ENCODE measurements at regions not wholly inside any gene's neighbourhood (a gene's known extent, or its start where the extent isn't known, plus 50 kb on each side); places are given as distances from the start of the nearest gene placed in this dataset.
"Not testable (repeated sequence)": the region's sequence is repeated elsewhere in the genome, so short reads cannot be mapped to it uniquely, and the experiment has no call there.

DNA sequence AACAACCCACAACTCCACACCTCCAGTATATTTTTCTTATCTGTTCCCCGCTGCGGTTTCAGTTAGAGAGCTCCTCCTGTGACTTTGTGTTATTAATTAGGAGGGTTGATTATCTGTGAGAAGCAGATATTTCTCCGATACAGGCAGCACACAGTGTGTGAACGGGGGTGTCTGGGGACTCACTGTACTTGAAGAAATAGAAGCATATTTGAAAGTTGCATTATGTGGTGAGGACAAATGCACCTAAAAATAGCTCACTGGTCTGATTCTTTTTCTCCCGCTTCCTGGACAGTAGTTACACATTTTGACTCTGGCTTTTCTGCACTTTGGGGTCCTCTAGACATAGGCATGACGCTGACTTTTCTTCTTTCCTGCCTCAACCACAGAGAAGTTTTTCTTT, 277.7 kb downstream of the VRK1 start:
- DNase-seq (ENCODE audit: low spot score), result no peak

- DNase-seq (ENCODE audit: low spot score), result no peak
Measured at GRCh38 chr14:97077253-97077653, 280.1 kb downstream of the VRK1 start.

GRCh38 chr14:97077687-97078086, 280.5 kb downstream of the VRK1 start:
- no peak for DNase-seq (ENCODE audit: low spot score)

DNA sequence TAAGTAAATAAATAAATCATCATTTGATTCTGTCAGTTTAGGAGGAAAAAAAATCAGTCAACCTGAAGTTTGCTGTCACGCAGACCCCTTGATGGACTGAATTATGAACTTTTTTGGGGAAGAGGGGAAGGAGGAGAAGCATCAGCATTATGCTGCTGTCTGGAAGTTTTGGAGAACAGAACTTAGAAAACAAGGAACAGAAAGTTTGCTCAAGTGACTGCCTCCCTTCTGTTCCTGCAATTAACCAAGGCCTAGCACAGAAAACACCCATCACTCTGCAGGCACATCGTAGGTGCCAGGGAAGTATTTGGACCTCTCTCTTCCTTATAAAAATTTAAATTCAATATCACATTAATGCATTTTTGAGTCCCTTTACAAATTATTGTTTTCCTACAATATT, 283.8 kb downstream of the VRK1 start:
- no peak for DNase-seq (ENCODE audit: low spot score)

- DNase-seq (ENCODE audit: low spot score), result no peak
Measured at GRCh38 chr14:97095269-97095668, 298.1 kb downstream of the VRK1 start.

GRCh38 chr14:97097296-97097695, 300.1 kb downstream of the VRK1 start:
- no peak for DNase-seq (ENCODE audit: low spot score)

GRCh38 chr14:97100306-97100705, 303.1 kb downstream of the VRK1 start:
- DNase-seq (ENCODE audit: low spot score), result no peak

GRCh38 chr14:97101561-97101960, 304.4 kb downstream of the VRK1 start:
- no peak for DNase-seq (ENCODE audit: low spot score)

DNA sequence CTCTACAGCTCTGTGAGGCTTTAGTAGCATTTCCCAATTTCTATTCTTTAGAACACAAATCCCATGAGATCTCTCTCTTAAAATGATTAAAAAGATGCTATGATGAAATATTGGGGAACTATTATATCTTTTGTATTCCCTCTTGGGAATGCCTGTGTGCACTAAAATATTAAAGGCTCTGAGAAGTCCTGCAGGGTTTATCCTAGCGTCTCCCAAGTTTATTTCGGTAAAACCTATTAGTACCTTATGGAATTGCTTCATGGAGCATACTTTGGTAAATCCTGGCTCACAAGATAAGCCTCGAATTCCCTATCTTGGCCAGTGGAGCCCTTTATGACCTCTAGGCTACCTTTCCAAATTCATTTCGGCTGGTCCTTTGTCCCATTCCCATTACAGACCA, 306.8 kb downstream of the VRK1 start:
- no peak for DNase-seq (ENCODE audit: low spot score)

DNA sequence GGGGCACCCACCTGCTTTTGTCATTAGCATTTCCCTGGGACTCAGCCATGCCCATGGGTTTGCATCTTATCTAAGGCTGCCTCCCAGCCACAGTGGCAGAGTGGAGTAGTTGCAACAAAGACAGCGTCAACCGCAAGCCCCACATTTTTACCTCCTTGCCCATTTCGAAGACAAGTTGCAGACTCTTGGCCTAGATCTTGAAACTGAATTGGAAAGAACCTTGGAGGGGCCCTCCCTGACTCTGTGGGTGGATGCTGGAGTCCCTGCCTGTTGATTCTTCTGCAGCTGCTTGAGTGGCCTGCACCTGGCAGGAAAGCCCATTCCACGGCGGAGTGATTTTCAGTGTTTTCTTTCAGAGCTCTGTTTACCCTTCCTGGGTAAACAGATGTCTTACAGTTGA, 309.0 kb downstream of the VRK1 start:
- DNase-seq (ENCODE audit: low spot score), result no peak

DNA sequence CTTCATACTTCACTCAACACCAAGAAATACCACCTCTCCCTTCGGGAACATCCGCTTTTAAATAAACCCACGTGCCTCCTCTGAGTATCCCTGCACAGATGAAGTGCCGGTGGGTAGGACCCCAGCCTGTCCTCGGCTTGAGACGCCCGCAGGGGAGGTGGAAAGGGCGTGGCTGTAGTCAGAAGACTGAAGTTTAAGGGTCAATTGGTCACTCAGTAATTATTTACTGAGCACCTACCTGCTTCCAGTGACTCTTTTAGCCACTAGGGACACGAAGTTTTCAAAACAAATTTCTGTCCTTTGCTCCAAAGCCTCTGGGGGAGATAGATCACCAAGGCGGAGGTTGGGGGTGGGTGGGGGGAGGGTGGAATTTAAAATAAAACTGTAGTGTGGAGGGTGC, 309.4 kb downstream of the VRK1 start:
- DNase-seq (ENCODE audit: low spot score), result no peak

GRCh38 chr14:97107080-97107479, 309.9 kb downstream of the VRK1 start:
- DNase-seq (ENCODE audit: low spot score), result no peak

GRCh38 chr14:97107760-97108159, 310.6 kb downstream of the VRK1 start:
- no peak for DNase-seq (ENCODE audit: low spot score)

- DNase-seq (ENCODE audit: low spot score), result no peak
Measured at GRCh38 chr14:97109234-97109633, 312.1 kb downstream of the VRK1 start.

- no peak for DNase-seq (ENCODE audit: low spot score)
Measured at GRCh38 chr14:97113339-97113738, 316.2 kb downstream of the VRK1 start.

DNA sequence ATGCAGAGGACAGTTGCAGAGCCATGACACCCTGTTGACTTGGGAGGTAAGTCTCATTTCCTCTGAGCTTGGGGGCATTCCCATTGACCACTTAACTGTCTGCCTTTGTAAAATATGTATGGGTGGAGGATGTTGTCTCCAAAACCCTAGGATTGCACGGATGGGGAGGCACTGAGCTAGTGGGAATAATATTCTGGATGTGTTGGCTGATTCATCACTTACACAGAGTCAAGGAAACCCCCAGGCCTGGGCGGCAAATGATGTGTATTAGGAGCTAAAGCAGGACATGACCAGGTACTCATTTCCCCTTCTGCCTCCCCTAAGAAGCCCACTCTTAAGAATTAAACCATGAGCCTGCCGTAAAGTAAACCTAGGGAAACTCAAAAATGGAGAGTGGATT, 319.4 kb downstream of the VRK1 start:
- DNase-seq (ENCODE audit: low spot score), result no peak

DNA sequence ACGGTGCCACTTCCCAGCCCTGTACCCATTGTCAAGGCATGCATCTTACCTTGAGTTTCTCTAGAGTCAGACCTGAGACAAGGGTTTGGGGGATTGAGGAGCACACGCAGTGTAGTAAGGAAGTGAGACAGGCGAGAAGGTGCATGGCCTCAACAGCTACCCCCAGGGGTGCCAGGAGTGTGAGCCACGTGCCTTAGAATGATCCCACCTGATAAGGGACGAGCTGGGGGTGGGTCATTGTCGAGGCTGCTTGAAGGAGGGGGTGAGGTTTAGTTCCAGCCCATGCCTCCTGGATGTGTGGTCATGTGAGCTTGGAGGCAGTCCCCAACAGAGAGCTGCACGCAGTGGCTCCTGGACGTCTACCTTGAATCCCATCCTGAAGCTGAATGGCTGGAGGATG, 320.5 kb downstream of the VRK1 start:
- DNase-seq (ENCODE audit: low spot score), result no peak

DNA sequence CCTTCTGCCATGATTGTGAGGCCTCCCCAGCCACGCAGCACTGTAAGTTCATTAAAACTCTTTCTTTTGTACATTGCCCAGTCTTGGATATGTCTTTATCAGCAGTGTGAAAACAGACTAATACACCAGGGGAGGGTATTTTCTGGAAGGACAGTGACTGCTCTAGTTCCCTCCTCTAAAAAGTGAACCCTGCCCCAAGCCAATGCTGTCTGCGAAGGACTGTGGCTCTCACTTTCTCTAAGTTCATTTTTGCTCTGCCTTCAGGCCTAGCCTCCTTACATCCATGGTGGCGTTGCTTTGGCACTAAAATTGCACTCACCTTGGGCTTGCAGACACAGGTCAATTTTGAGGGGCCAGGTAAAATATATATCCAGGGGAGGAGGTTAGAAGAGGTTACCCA, 323.0 kb downstream of the VRK1 start:
- DNase-seq (ENCODE audit: low spot score), result no peak

DNA sequence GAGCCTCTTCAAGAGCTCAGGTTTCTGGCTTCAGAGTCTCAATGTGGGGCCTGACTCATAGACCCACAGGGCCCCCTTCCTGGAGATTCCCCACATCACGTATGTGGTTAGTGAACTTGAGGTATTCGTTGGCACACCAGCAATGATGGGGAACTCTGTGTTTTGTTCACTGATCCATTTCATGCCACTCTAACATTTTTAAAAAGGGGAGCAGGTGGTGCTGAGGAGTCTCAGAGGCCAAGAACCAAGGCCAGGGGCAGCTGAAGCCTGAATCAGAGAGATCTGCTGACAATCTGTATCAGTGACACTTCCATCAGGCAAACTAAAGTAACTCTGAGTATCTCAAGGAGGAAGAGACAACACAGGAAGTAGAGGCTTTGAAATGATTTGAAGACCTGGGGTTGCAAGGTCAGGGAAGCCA, 323.4 kb downstream of the VRK1 start:
- no peak for DNase-seq (ENCODE audit: low spot score)

GRCh38 chr14:97129639-97130038, 332.5 kb downstream of the VRK1 start:
- no peak for DNase-seq (ENCODE audit: low spot score)

GRCh38 chr14:97135847-97136246, 338.7 kb downstream of the VRK1 start:
- not testable (repeated sequence) for DNase-seq (ENCODE audit: low spot score)

DNA sequence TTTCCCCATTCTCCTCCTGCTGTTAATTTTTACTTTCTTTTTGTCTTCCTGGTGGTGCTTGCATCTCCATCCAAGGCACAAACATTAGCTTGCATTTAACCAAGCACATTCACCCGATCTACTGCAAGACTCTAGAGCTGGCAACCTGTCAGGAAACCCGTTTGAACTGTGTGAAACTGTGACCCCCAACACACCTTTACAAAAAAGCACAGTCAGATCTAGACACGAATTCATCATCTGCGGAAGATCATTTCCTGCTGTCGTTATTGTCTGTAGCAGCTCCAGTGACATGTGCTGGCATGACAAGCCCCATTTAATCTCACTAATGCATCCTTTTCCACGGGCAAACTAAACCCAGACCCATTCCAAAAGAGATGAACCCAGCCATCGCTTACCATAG, 340.5 kb downstream of the VRK1 start:
- DNase-seq (ENCODE audit: low spot score), result no peak

DNA sequence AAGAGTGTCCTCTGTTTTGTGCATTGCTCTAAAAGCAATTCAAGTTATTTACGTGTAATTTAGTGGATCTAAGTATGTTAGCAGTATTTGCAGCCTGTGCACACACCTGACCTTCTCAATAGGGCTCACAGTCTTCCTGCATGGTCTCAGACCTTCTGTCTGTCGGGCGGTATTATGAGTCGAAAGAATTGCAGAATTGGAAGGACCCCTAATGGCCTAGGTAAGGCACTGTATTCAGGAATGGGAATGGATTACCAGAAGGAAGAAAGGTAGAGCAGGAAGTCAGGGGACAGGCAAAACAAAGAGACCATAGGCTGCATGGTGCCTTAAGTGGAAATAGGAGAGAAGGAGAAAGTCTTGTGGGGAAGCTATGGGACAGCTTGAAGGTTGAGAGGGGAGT, 341.6 kb downstream of the VRK1 start:
- peak; percentile 4 for DNase-seq (ENCODE audit: low spot score)

DNA sequence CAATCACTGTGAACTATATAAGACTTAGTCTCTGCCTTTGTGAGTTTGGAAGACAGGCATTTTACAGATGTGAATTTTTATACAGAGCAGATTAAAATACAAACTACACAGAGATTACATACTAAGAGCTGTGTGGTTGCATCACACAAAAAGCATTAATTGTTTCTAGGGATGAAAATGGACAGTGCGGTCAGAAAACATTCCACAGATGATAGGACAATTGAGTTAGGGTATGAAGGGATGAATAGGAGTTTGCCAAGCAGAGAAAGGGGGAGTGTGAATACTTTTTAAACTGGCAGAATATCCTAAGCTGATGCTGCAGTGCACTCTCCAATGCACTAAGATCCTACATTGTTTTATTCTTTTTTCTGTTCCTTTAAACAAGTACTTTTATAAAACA, 345.8 kb downstream of the VRK1 start:
- DNase-seq (ENCODE audit: low spot score), result no peak

GRCh38 chr14:97143456-97143855, 346.3 kb downstream of the VRK1 start:
- DNase-seq (ENCODE audit: low spot score), result no peak

Data from HuH-7 (cell line).